CD14-positive monocyte (primary cell): ENCODE measurements at regions not wholly inside any gene's neighbourhood (a gene's known extent, or its start where the extent isn't known, plus 50 kb on each side); places are given as distances from the start of the nearest gene placed in this dataset.
"Not testable (repeated sequence)": the region's sequence is repeated elsewhere in the genome, so short reads cannot be mapped to it uniquely, and the experiment has no call there.

Experiments
- DNase-seq, 3 donors: peaks; one replicate each; pipeline ENCODE4 v3.0.0-alpha.2; 2011 to 2022
- H2AFZ ChIP-seq: 2 replicates; pipeline ENCODE4 v1.6.0; 2012; ENCODE audit warnings: mild to moderate bottlenecking, low read depth, low read length, inconsistent platforms; ENCODE audit not compliant: insufficient read depth, poor library complexity, severe bottlenecking
- H3K27ac ChIP-seq, 2 donors: 1 replicate in 1 of 2; 2 replicates in 1 of 2; pipeline ENCODE4 v1.5.1; 2012 to 2013; ENCODE audit warnings: low read length in 2 of 2, control low read depth in 1 of 2, inconsistent platforms in 1 of 2, low read depth in 1 of 2, mild to moderate bottlenecking in 1 of 2
- H3K27me3 ChIP-seq, 2 donors: one replicate each; pipeline versions ENCODE4 v1.6.0 to v1.6.1; 2011 to 2013; ENCODE audit warnings: low read length in 2 of 2; ENCODE audit not compliant: control insufficient read depth in 2 of 2, insufficient read depth in 2 of 2
- H3K36me3 ChIP-seq, 2 donors: replicated peaks in 1 of 2; 1 replicate in 1 of 2; 2 replicates in 1 of 2; pipeline versions ENCODE4 v1.5.1 to v1.6.1; 2012 to 2013; ENCODE audit warnings: low read length in 2 of 2, control low read depth in 1 of 2, inconsistent platforms in 1 of 2, mild to moderate bottlenecking in 1 of 2; ENCODE audit not compliant: insufficient read depth in 2 of 2, control insufficient read depth in 1 of 2
- H3K4me1 ChIP-seq, 2 donors: 1 replicate in 1 of 2; 2 replicates in 1 of 2; pipeline versions ENCODE4 v1.5.1 to v1.6.1; 2012 to 2013; ENCODE audit warnings: low read length in 2 of 2, control low read depth in 1 of 2, inconsistent platforms in 1 of 2, mild to moderate bottlenecking in 1 of 2, moderate library complexity in 1 of 2; ENCODE audit not compliant: insufficient read depth in 2 of 2, control insufficient read depth in 1 of 2
- H3K4me2 ChIP-seq: replicated peaks from 2 replicates; pipeline ENCODE3; 2012; ENCODE audit warnings: low read length, moderate library complexity, mild to moderate bottlenecking; ENCODE audit not compliant: poor library complexity, severe bottlenecking; ENCODE audit errors: extremely low read depth
- H3K4me3 ChIP-seq, 3 experiments: fragments of 200-600 bp in 1 of 3; sonication (generic) in 1 of 3; replicated peaks in 1 of 3; 1 replicate in 2 of 3; 2 replicates in 1 of 3; pipeline ENCODE4 v1.5.1; 2011 to 2013; ENCODE audit warnings: low read length in 3 of 3, mild to moderate bottlenecking in 3 of 3, control low read depth in 2 of 3, low read depth in 2 of 3, inconsistent platforms in 1 of 3, moderate library complexity in 1 of 3
- H3K79me2 ChIP-seq: 2 replicates; pipeline ENCODE4 v1.6.0; 2012; ENCODE audit warnings: mild to moderate bottlenecking, control low read depth, inconsistent platforms, low read length, moderate library complexity; ENCODE audit not compliant: insufficient read depth
- H3K9ac ChIP-seq: 2 replicates; pipeline ENCODE4 v1.6.0; 2017; ENCODE audit warnings: low read length, mild to moderate bottlenecking; ENCODE audit not compliant: insufficient read depth, poor library complexity, severe bottlenecking
- H3K9me3 ChIP-seq, 2 donors: replicated peaks in 1 of 2; 1 replicate in 1 of 2; 2 replicates in 1 of 2; pipeline versions ENCODE4 v1.5.1 to v1.6.1; 2012 to 2013; ENCODE audit warnings: low read length in 2 of 2, control low read depth in 1 of 2; ENCODE audit not compliant: control insufficient read depth in 1 of 2, insufficient read depth in 1 of 2
- H4K20me1 ChIP-seq: 2 replicates; pipeline ENCODE4 v1.6.0; 2012; ENCODE audit warnings: mild to moderate bottlenecking, low read length, control low read depth, moderate library complexity; ENCODE audit not compliant: insufficient read depth
- H3K27ac Mint-ChIP-seq, 7 donors: one replicate each; pipeline ENCODE4 v1.8.0; 2020; ENCODE audit warnings: mild to moderate bottlenecking in 7 of 7, mixed read lengths in 7 of 7, moderate library complexity in 6 of 7, inconsistent platforms in 2 of 7
- H3K27me3 Mint-ChIP-seq, 3 donors: one replicate each; pipeline ENCODE4 v1.8.0; 2021 to 2022; ENCODE audit warnings: low read depth in 3 of 3, mild to moderate bottlenecking in 3 of 3, mixed read lengths in 3 of 3, moderate library complexity in 3 of 3, inconsistent platforms in 1 of 3
- H3K36me3 Mint-ChIP-seq, 2 donors: one replicate each; pipeline ENCODE4 v1.8.0; 2020; ENCODE audit warnings: mixed read lengths in 2 of 2, inconsistent platforms in 1 of 2, mild to moderate bottlenecking in 1 of 2
- H3K4me1 Mint-ChIP-seq: one replicate; pipeline ENCODE4 v1.8.0; 2020; ENCODE audit warnings: mild to moderate bottlenecking, mixed read lengths
- H3K4me3 Mint-ChIP-seq, 2 donors: one replicate each; pipeline ENCODE4 v1.8.0; 2020; ENCODE audit warnings: mild to moderate bottlenecking in 2 of 2, mixed read lengths in 2 of 2, moderate library complexity in 1 of 2
- H3K9me3 Mint-ChIP-seq, 7 donors: one replicate each; pipeline ENCODE4 v1.8.0; 2020 to 2022; ENCODE audit warnings: mixed read lengths in 7 of 7, mild to moderate bottlenecking in 6 of 7, moderate library complexity in 6 of 7, inconsistent platforms in 2 of 7
- CTCF ChIP-seq: fragments of 200-600 bp; IDR thresholded peaks from one replicate; pipeline ENCODE4 v1.8.0; 2022; ENCODE audit warnings: antibody characterized with exemption, mild to moderate bottlenecking
- WGBS: methylation state at CpG from one replicate; pipeline ENCODE4 v1.1.5; 2013; ENCODE audit warnings: missing lambda C conversion rate; ENCODE audit not compliant: insufficient coverage; 5-methylcytosine and 5-hydroxymethylcytosine counted together
- intact Hi-C, 2 donors: fragments of 100-400 bp; cut with micrococcal nuclease; formaldehyde crosslinking; loops; one replicate each; pipeline versions ENCODE4 v1.15.0 to v1.15.1; 2023

- Histone ChIP-seq H4K20me1 (no peaks in the 10 kb centered on the region), H3K9me3 (no peaks in the 10 kb centered on the region), H3K79me2 (no peaks in the 10 kb centered on the region), H2AFZ (no peak overlapping the region), H3K27ac (no peak overlapping the region), H3K9ac (no peak overlapping the region), H3K4me1 (no peaks in the 10 kb centered on the region), H3K27me3 (no peaks in the 10 kb centered on the region), H3K4me2 (no peak overlapping the region), H3K4me3 (no peak overlapping the region), H3K36me3 (no peaks in the 10 kb centered on the region)
- Mint-ChIP-seq H3K9me3 (peaks cover 0 to 4% (median 2%) of the 10 kb centered on the region in 7 donors), H3K27me3 (peaks cover 0 to 2% (median 0%) of the 10 kb centered on the region in 3 donors), H3K4me1 (no peaks in the 10 kb centered on the region), H3K36me3 (no peaks in the 10 kb centered on the region), H3K27ac (no peak overlapping the region), H3K4me3 (no peak overlapping the region)
- intact Hi-C loops, result no loop called here
- DNase-seq, result no peak
- TF ChIP-seq CTCF, result no peak
- no CpG with 5 or more reads among the region's 3 CpGs for WGBS
Measured at GRCh38 chr6:79399499-79399898, 137.7 kb downstream of the LCA5 start.

- not testable (repeated sequence) for H3K4me3 ChIP-seq, H3K4me3 Mint-ChIP-seq, H3K27me3 Mint-ChIP-seq
Measured at GRCh38 chr6:79398617-79399016, 138.6 kb downstream of the LCA5 start.

More at GRCh38 chr6:79398617-79399016, 138.6 kb downstream of the LCA5 start:
- H2AFZ ChIP-seq, H3K27me3 ChIP-seq, H3K9me3 Mint-ChIP-seq, H3K9me3 ChIP-seq, H3K4me1 Mint-ChIP-seq, H3K79me2 ChIP-seq, H4K20me1 ChIP-seq, H3K36me3 ChIP-seq, intact Hi-C loops, H3K9ac ChIP-seq, H3K36me3 Mint-ChIP-seq, DNase-seq, H3K27ac ChIP-seq, H3K27ac Mint-ChIP-seq, H3K4me2 ChIP-seq, H3K4me1 ChIP-seq: not testable (repeated sequence)
- whole genome bisulfite sequencing, result 67% methylated on average over 1 of the region's 2 CpGs
